T-helper 2 cell (primary cell): ENCODE measurements at regions not wholly inside any gene's neighbourhood (a gene's known extent, or its start where the extent isn't known, plus 50 kb on each side); places are given as distances from the start of the nearest gene placed in this dataset.
"Not testable (repeated sequence)": the region's sequence is repeated elsewhere in the genome, so short reads cannot be mapped to it uniquely, and the experiment has no call there.

Experiments used
- DNase-seq, 5 experiments: peaks; one replicate each; pipeline versions ENCODE4 v3.0.0 to v3.0.0-alpha.2; 2012 to 2022

DNA sequence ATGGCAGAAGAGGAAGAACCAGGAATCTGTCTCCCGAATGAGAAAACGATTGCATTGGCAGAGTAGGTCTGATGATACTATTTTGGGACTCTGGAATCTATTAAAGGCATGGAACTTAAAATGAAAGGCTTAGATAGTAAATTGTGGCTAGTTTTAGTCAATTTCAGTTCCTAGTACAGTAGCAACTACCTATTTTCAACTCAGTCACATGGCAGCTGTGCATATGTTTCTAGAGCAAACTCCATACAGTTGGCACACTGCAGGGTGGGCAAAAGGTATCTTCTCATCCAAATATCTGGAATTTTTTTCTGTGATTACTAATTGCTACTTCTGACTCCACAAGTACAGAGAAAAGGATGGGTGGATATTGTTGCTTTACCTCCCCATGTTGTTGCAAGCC lies 663.6 kb downstream of the PCDH7 start:
- DNase-seq, result no peak

DNA sequence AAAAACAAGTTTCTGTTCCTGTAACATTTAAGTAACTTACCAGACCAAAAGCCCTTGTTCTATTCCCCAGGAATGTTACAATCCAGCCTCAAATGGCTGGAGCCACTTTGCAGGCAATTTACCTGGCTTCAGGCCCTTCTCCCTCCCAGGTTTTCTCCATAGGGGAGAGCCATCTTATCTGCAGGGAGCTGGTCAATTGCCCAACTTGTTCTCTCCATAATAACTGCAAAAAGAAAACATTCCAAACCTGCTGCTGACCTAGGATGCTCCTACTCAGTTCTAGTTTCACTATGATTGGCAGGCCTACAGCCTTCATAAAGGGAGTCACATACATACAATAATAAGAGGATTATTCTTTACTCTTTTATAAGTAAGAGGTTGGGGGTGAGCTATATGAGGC lies 670.7 kb downstream of the PCDH7 start:
- no peak for DNase-seq

DNA sequence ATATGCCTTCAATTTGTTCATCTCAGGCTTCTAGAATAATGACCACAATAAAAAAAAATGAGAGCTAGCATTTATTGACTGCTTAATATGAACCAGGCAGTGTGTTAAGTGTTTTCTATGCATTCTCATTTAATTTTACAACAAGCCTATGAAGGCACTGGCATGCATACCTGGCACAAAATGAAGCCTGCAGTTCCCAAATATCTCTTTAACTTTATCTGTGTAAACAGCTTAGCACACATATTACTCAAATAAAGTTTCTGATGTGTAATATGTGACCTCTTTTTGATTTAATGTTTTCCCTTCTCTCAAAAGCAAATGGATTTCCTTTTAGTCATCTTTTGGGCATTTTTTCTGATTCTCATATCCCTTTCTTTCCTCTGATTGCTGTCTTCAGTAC lies 671.8 kb downstream of the PCDH7 start:
- no peak for DNase-seq

DNA sequence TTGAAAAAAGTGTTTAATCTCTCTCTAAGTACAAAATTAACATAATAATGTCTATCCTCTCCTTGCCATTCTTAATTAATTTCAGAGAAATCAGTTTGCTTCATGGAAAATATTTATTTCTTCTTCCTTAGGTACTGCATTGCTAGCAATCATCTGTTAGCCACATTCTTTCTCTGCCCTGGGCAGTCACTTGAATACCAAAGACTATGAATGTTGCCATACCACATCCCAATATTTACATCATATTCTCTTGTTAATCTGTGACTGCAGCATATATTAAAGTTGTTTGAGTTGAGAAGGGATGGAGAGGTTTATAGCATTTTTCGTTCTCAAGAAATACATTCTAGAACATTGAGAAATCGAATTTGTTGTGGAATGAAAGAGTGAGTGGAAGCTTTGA lies 672.8 kb downstream of the PCDH7 start:
- no peak for DNase-seq

DNA sequence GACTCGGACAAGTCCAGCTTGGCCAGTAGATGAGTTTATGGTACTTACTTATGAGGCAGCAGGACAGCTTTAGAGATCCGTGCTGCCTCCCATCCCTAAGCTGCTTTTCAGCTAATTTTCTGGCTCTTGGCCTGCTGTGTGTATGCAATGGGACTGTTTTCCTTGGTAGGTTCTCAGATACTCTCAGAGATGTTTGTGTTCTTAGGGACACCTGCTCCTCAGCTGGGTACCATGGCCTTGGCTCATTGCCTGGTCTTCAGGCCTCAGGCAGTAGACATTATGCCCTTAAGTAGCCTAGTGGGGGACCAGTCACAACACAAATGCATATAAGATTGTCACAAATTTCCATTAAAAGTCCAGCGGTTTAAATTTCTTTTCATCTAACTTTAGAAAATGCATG lies 688.0 kb downstream of the PCDH7 start:
- DNase-seq, result no peak

DNA sequence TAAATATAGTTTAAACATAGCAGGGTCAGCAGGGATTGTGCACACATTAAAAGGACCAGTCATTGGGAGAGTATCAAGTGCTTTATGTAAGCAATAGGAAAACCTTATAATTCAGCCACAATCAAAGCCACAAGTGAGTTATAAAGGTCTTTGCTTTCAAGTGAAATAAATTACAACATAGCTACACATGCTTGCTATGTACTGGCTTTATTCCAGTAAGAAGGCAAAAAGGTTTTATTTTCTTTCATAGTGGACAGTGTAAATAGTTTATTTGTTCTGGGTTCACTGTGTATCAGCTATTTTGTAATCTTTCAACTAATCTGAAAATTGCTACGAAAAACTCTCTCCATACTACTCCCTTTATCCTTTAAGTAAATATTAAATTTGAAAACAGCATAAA lies 691.4 kb downstream of the PCDH7 start:
- DNase-seq, result no peak

DNA sequence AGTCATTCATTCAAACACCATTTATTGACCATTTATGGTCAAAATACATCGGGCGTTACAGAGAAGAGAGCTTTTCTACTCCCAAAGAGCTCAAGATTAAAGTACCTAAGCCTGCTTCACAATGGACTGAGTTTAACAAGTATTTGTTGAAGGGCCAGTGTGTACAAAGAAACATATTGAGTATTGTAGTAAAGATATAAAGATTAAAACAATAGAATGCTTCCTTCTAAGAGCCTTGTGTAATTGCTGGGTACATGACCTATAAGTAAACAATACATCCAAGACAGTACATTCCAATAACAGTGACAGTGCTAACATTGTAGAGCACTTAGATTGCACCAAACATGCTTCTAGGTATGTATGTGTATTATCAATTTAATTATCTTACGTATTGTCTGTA lies 695.5 kb downstream of the PCDH7 start:
- DNase-seq, result no peak

DNA sequence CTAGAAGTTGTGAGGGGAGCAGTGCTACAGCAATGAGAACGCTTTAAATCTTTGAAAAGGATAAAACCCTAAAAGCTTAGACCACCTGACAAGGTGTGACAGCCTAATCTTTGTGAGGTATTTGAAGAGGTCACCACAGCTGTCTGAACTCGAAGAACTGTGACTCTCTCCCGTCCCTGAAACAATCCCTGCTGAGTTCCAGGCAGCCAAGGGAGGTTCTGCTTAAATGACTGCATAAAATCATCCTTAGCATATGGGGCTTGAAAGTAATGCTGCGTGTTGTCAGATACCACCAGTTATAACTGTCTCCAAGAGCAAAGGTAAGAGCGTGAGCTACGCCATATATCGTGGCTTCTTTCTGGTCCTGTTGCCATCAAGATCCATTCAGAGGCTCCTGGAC lies 696.3 kb downstream of the PCDH7 start:
- no peak for DNase-seq

DNA sequence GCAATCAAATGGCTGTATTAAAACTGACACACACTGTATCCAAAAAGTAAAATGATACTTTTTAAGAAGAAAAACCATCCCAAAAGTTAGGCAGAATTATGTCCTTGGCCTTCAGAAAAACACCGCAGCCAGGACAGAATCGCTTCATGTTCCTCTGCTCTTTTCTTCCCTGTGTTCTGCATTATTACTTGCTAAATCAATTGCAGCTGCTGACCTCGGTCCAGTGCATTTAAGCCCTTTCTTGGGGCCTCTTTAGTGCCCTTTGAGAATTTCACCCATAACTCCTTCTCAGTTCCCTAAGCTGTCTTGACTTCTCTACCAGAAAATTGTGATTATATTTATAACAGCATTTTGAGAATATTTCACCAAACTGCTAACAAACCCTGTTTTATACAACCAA lies 696.9 kb downstream of the PCDH7 start:
- no peak for DNase-seq

DNA sequence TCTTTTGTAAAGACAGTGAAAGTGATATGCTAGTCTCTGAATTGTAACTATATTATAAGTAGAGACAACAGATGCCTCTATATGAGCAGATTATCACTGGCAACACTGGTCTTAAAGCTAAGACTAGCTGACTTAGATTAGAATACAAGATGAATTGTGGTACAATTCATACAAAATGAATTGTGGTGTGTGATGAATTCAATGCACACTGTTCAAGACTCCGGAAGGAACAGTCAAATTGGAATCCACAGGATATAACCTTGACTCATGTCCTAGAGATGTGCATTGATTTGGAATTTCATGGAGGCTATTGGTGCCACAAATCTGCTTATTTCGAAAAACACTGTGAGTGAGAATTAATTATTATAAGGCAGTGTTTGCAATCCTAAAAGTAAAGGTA lies 701.8 kb downstream of the PCDH7 start:
- no peak for DNase-seq

DNA sequence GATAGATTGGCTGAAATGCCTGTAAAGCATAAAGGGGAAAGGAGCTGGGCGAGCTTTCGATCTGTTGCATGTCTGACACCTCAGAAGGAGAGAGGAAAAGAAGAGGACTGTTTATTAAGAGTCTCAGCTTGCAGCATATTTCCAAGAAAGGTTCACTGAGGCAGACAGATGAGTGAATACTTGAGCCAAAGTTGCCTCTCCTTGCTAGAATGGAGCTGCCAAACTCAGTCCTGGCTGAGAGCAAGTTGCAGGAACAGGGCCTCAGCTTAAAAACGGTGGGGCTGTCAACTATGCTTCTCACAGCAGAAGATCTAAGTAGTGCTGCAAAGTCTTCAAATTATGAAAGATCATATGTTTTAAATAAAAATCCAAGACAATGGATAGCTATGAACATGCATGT lies 707.5 kb downstream of the PCDH7 start:
- DNase-seq, result no peak

DNA sequence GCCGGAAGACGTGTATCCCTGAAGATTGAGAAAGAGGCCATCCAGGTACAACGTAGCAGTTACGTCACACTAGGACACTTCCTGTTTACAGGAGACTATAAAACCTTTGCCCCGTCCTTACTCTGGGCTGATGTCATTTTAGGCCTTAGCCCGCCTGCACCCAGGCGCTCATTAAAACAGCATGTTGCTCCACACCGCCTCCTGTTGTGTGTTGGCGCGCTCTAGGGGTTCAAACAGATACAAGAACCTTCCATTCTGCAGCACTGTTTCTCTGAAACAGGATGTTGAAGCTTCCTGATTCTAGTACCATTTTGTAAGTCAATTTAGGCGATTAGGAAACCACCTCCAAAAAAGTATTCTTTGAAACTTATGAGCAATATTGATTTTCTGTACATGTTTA lies 722.1 kb downstream of the PCDH7 start:
- no peak for DNase-seq

DNA sequence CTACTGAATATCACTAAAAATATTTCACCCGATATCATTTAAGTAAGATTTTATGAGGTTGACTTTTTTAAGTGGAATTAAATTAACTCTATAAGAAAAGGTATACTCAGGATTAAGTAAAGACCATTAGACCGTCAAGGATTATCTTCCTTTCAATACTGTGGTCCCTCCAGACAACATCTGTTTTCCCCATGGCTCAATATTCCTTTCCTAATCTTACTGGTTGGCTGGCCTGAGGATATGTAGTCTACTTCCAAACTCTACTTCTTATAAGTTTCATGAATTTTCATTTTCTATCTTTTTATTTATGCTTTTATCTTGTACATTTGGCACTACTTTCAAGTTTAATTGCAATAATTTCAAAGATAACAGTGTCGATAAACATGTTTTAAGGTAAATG lies 725.4 kb downstream of the PCDH7 start:
- DNase-seq, result no peak

DNA sequence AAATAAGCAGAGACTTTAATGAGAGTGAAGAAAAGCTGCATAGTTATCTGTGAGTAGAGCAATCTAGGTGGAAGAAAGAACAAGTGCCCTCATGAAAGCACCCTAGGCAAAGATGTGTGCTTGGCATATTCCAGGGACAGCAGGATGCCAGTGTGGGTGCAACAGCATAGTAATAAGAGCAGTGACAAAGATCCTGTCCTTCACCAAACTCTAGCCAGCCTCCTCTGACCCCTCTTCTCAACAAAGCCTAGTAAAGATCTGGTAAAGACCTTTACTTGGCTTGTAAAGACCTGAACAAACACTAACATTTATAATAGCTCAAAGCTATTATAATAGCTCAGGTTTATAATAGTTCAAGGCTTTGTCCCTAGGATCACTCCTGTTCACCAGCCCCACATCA lies 735.4 kb downstream of the PCDH7 start:
- DNase-seq, result no peak

DNA sequence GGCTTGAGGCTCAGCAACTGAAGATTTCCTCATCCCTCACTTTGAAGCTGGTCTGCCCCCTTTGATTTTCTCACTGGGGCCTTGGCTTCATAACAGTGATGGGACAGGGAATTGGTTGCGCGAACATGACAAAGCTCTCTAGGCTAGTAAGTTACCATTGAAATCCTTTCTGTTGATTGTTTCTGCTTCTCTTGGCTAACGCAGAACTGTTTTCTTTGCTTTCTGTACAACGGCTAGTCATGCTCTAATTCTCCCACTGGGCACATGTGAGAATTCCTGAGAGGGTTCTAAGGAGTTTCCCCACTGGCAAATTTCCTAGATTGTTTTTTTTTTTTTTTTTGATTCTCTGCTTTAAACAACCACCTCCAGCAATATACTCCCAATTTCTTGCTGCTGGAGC lies 738.6 kb downstream of the PCDH7 start:
- DNase-seq, result no peak

DNA sequence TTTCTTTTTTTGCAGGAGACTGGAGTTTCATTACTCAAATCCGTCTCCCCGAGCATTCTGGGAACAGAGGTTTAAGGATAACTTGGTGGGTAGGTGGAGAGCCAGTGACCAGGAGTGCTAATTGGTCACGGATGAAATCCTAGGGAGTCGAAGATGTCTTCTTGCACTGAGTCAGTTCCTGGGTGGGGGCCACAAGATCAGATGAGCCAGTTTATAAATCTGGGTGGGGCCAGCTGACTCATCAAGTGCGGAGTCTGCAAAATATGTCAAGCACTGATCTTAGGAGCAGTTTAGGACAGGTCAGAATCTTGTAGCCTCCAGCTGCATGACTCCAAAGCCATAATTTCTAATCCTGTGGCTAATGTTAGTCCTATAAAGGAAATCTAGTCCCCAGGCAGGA lies 741.3 kb downstream of the PCDH7 start:
- DNase-seq, result no peak

DNA sequence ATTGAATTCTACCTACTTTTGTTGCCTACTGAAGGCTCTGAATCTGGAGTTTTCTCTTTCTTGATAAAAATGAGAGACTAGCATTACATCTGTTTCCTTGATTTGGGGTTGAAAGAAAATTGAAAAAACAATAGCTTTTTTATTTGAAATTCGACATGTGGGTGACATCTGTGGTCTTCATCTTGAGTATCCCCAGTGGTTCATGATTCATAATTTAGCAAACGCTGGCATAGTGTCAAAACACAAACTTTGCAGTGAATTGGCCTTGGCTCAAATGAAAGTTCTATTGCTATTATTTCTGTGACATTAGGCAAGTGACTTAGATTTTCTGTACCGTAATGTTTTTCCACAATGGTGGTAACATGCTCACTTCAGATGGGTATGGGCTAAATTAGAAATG lies 747.6 kb downstream of the PCDH7 start:
- DNase-seq, result no peak

DNA sequence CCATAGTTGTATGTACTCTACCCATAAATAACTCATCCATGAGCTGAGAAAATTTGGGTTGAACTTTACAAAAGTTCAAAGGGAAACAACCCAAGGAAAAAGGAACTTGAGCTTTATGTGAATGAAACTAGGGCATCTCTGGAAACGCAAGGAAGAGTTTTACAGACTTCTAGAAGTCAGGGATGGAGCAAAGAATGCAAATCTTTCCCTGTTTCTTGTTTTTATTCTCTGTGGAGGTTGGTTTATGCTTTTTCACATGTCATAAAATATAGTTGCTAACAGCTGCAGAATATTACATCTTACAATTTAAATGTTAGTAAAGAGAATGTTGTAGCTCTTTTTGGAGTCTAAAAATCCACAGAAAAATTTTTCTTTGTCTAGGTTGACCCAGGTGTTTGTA lies 754.1 kb downstream of the PCDH7 start:
- no peak for DNase-seq

DNA sequence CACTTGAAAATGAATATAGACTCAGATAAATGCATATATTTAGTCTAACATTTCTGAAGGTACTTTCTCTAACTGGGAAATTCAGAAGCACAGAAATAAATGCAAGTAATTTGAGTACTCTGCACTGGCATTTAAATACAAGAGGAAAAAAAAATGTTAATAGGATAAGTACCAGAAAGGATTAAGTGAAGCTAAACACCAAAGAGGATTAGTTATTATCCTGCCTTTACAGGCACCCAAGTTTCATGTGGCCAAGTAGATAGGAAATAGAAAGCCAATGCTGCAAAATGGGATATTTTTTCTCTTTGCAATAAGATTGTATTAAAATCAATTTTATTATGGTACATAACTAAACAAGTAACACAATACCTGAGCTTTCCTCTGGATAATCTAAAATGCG lies 762.5 kb downstream of the PCDH7 start:
- no peak for DNase-seq

DNA sequence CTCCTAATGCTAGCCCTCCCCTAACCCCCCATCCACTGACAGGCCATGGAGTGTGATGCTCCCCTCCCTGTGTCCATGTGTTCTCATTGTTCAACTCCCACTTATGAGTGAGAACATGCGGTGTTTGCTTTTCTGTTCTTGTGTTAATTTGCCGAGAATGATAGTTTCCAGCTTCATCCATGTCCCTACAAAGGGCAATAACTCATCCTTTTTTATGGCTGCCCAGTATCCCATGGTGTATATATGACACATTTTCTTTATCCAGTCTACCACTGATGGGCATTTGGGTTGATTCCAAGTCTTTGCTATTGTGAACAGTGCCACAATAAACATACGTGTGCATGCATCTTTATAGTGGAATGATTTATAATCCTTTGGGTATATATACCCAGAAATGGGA lies 779.0 kb downstream of the PCDH7 start:
- not testable (repeated sequence) for DNase-seq

DNA sequence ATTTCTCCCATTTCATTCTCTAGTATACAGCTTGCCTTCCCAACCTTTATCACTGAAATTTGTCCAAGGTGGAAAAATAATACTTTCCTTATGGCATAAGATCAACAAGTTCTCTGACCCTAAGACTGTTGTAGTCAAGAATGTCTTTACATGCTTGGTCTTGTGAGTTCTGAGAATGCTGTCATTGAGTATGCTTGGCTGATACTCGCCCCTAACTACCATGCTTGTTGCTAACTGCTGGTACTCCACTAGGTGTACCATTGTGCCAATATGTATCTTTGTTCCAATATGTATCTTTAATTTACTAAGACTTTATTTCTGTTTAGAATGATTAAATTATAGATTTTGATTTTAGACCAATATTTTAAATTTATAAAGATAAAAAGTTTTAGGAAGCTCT lies 796.4 kb downstream of the PCDH7 start:
- no peak for DNase-seq

DNA sequence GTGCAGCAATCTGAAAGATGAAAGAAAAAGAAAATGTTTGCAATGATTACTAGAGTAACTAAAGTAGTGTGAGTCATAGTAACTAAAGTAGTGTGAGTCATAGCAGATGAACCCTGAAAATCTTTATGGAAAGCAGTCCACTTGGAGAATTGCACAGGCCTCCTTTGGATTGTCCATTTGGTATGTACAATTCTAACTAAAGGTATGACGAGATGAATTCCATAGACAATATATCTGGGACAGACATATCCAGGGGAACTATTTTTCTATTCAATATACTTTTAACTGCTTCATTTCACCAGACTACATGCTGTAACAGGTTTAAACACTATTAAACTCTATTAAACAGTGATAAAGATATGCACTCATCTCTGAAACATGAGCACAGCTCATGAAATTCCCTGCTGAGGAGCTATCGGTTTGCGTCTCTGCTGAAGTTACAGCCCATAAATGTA lies 798.7 kb downstream of the PCDH7 start:
- DNase-seq, result no peak

DNA sequence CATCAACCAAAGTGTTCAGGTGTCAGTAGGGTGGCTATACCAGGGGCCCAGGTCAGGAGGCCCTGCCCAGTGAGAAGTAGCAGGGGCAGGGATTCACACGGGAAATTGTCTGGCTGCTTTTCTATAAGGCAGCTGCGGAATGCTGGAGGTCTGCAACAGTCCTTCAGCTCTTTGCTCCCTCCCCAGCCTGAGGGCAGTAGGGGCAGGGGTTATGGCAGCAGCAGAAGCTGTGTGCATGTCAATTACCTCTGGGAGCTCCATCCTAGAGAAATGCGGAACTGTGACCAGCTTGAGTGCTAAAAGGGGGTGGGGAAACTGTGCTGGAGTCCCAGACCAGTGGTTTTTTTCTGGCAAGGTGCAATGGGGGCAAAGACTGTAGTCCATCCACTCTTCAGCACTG lies 810.4 kb downstream of the PCDH7 start:
- DNase-seq, result no peak

DNA sequence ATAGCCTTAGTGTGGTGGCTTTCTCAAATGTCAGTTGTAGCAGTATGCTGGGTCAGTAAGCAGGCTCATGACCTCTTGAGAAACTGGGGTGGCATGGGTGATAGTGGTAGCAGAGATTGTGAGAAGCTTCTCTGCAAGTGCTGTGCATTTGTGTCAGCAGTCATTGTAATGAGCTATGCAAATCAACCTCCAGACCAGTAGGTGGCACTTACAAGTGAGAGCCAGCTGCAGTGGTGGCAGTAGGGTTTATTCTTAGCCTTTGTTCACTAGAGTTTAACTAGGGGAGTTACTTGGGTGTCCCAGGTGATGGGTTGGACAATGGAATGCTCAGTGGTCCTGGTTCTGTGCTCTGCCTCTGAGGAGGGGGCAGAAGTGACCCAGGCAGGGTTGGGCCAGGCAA lies 818.7 kb downstream of the PCDH7 start:
- DNase-seq, result no peak

DNA sequence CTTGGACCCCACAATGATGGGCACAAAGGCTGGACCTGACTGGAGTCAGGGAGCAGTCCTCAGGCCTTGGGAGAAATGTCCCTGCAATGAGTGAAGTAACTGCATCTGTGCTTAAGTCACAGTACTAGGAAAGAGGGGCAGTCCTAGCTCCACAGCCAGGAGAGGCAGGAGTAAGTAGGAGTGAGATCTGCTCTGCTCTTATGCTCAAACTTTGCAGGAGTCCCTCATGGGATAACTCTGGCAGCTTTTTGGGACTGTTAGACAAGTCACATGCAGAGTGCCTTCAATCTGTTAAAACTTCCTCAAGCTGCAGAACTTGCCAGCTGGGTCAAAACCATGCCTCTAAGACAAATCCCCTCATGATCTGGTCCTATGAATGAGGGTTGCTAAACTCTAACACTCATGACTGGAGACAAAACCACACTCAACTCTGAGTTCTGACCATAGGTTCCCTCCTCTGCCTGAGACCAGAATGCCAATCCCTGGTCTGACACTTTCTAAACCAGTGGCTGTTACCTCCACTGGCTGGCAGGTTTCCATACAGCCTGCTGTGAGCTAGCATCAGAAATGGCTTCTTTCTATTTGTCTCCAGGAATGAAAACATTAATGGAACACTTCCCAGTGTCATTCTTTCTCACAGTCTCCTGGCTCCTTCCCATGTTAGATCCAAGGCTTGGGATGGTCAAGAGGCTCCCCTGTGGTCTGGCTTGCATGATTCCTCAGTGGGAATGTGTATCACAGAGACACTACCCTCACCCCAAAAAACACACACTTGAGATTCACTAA lies 819.3 kb downstream of the PCDH7 start:
- no peak for DNase-seq
